Liver (tissue), 8 donors: ENCODE measurements at regions not wholly inside any gene's neighbourhood (a gene's known extent, or its start where the extent isn't known, plus 50 kb on each side); places are given as distances from the start of the nearest gene placed in this dataset.

Source experiments
- DNase-seq: peaks from one replicate; pipeline ENCODE4 v3.0.0-alpha.2; 2017; ENCODE audit warnings: low spot score
- H3K27ac ChIP-seq, 2 donors: one replicate each; pipeline ENCODE4 v1.7.0; 2013; ENCODE audit warnings: inconsistent platforms in 2 of 2, low read length in 2 of 2, control low read depth in 1 of 2, low read depth in 1 of 2, mild to moderate bottlenecking in 1 of 2
- H3K27me3 ChIP-seq, 4 donors: one replicate each; pipeline versions ENCODE4 v1.6.1 to v1.7.0; 2013; ENCODE audit warnings: low read length in 3 of 4, inconsistent platforms in 1 of 4, mild to moderate bottlenecking in 1 of 4, moderate library complexity in 1 of 4; ENCODE audit not compliant: control insufficient read depth in 4 of 4, insufficient read depth in 4 of 4
- H3K36me3 ChIP-seq, 4 donors: one replicate each; pipeline versions ENCODE4 v1.6.1 to v1.7.0; 2013; ENCODE audit warnings: low read length in 3 of 4, mild to moderate bottlenecking in 3 of 4, low read depth in 1 of 4, moderate library complexity in 1 of 4; ENCODE audit not compliant: control insufficient read depth in 4 of 4, insufficient read depth in 3 of 4
- H3K4me1 ChIP-seq, 4 donors: one replicate each; pipeline versions ENCODE4 v1.6.1 to v1.7.0; 2013; ENCODE audit warnings: low read length in 3 of 4, mild to moderate bottlenecking in 3 of 4, moderate library complexity in 1 of 4; ENCODE audit not compliant: control insufficient read depth in 4 of 4, insufficient read depth in 4 of 4
- H3K4me3 ChIP-seq, 3 donors: one replicate each; pipeline versions ENCODE4 v1.6.1 to v1.7.0; 2013; ENCODE audit warnings: low read length in 3 of 3, control low read depth in 1 of 3, low read depth in 1 of 3, mild to moderate bottlenecking in 1 of 3
- H3K9ac ChIP-seq, 2 donors: one replicate each; pipeline ENCODE4 v1.7.0; 2013; ENCODE audit warnings: low read length in 2 of 2, mild to moderate bottlenecking in 2 of 2, moderate library complexity in 2 of 2, control low read depth in 1 of 2, low read depth in 1 of 2
- H3K9me3 ChIP-seq, 4 donors: one replicate each; pipeline versions ENCODE4 v1.6.1 to v1.7.0; 2013; ENCODE audit warnings: low read length in 3 of 4; ENCODE audit not compliant: control insufficient read depth in 4 of 4
- ATF3 ChIP-seq: IDR thresholded peaks from 2 replicates; pipeline ENCODE4 v1.6.1; 2016; ENCODE audit warnings: antibody characterized with exemption
- CTCF ChIP-seq: fragments of 150-350 bp; IDR thresholded peaks from 2 replicates; pipeline ENCODE4 v1.5.1; 2017; ENCODE audit warnings: improper control_type of control experiment, low read depth, low read length; ENCODE audit not compliant: missing input control
- FOXA1 ChIP-seq: IDR thresholded peaks from 2 replicates; pipeline ENCODE4 v1.6.1; 2016; ENCODE audit warnings: antibody characterized with exemption
- HNF4A ChIP-seq, 2 donors: conservative IDR thresholded peaks; 2 replicates each; pipeline ENCODE4 v1.6.1; 2016; ENCODE audit warnings: antibody characterized with exemption in 2 of 2, mild to moderate bottlenecking in 2 of 2
- HNF4G ChIP-seq: IDR thresholded peaks from 2 replicates; pipeline ENCODE4 v1.6.1; 2016; ENCODE audit warnings: antibody characterized with exemption
- JUND ChIP-seq, 2 donors: IDR thresholded peaks; 2 replicates each; pipeline ENCODE4 v1.6.1; 2016; ENCODE audit warnings: antibody characterized with exemption in 2 of 2
- MAX ChIP-seq: IDR thresholded peaks from 2 replicates; pipeline ENCODE4 v1.6.1; 2016; ENCODE audit warnings: antibody characterized with exemption
- NR2F2 ChIP-seq: IDR thresholded peaks from 2 replicates; pipeline ENCODE4 v1.6.1; 2016; ENCODE audit warnings: antibody characterized with exemption
- RAD21 ChIP-seq, 2 donors: IDR thresholded peaks; 2 replicates each; pipeline ENCODE4 v1.6.1; 2016; ENCODE audit warnings: antibody characterized with exemption in 2 of 2, mild to moderate bottlenecking in 2 of 2
- REST ChIP-seq: IDR thresholded peaks from 2 replicates; pipeline ENCODE4 v1.6.1; 2016; ENCODE audit warnings: antibody characterized with exemption, mild to moderate bottlenecking
- RXRA ChIP-seq, 2 donors: IDR thresholded peaks; 2 replicates each; pipeline ENCODE4 v1.6.1; 2017 to 2018; ENCODE audit warnings: antibody characterized with exemption in 2 of 2, mild to moderate bottlenecking in 1 of 2
- SP1 ChIP-seq: IDR thresholded peaks from 2 replicates; pipeline ENCODE4 v1.6.1; 2018; ENCODE audit warnings: antibody characterized with exemption, mild to moderate bottlenecking
- TAF1 ChIP-seq: conservative IDR thresholded peaks from 2 replicates; pipeline ENCODE4 v1.6.1; 2016; ENCODE audit warnings: antibody characterized with exemption, mild to moderate bottlenecking
- WGBS: extraction: QIAGEN DNeasy Blood & Tissue Kit; methylation state at CpG from one replicate; pipeline ENCODE4 v1.1.7; 2013; 5-methylcytosine and 5-hydroxymethylcytosine counted together
- donor health status: healthy.
- donor health status: healthy.
- donor health status: healthy.
- donor health status: healthy.
- donor health status: healthy.

- TF ChIP-seq REST = no peak
- no peak for TF ChIP-seq HNF4A (conservative IDR thresholded peaks at IDR 0.05)
- TF ChIP-seq FOXA1 = no peak
Observed at GRCh38 chr16:6177616-6178180, 1080.1 kb upstream of the EEF2KMT start (continued).

- Histone ChIP-seq H3K4me1 (no peaks in the 10 kb centered on the region), H3K4me3 (no peak overlapping the region), H3K27me3 (peaks cover 0 to 3% (median 0%) of the 10 kb centered on the region in 4 donors), H3K27ac (no peak overlapping the region), H3K9me3 (peaks cover 0 to 3% (median 0%) of the 10 kb centered on the region in 4 donors), H3K36me3 (no peaks in the 10 kb centered on the region), H3K9ac (no peak overlapping the region)
- WGBS = 75% methylated on average over 5 of the region's 5 CpGs
- DNase-seq = no peak
- TF ChIP-seq CTCF = no peak
- TF ChIP-seq SP1 = no peak
- no peak for TF ChIP-seq MAX
- TF ChIP-seq HNF4A (conservative IDR thresholded peaks at IDR 0.05) = no peak
- no peak for TF ChIP-seq ATF3
- no peak for TF ChIP-seq RAD21 (IDR thresholded peaks at IDR 0.05)
- no peak for TF ChIP-seq HNF4G
- no peak for TF ChIP-seq RXRA (IDR thresholded peaks at IDR 0.05)
- no peak for TF ChIP-seq JUND (IDR thresholded peaks at IDR 0.05)
- no peak for TF ChIP-seq NR2F2
Observed at GRCh38 chr16:6170022-6170421, 1072.4 kb upstream of the EEF2KMT start.

GRCh38 chr16:6165330-6165979 lies 1067.9 kb upstream of the EEF2KMT start:
- no peak for DNase-seq
- Histone ChIP-seq H3K9ac (no peak overlapping the region), H3K9me3 (no peaks in the 10 kb centered on the region), H3K27ac (no peak overlapping the region), H3K27me3 (peaks cover 0 to 3% (median 0%) of the 10 kb centered on the region in 4 donors), H3K4me3 (no peak overlapping the region), H3K4me1 (no peaks in the 10 kb centered on the region), H3K36me3 (no peaks in the 10 kb centered on the region)
- WGBS = 62% methylated on average over 11 of the region's 11 CpGs
- TF ChIP-seq TAF1 = no peak
